Lung (tissue), 11 donors: ENCODE measurements at regions not wholly inside any gene's neighbourhood (a gene's known extent, or its start where the extent isn't known, plus 50 kb on each side); places are given as distances from the start of the nearest gene placed in this dataset.

ENCODE experiments used
- ATAC-seq: fragments of 200-7000 bp; cut with Tn5 transposase; one replicate; pipeline ENCODE4 v1.9.1; 2020; ENCODE audit warnings: moderate number of reproducible peaks; ENCODE audit not compliant: insufficient read depth, low FRiP score
- DNase-seq, 3 donors: peaks; one replicate each; pipeline ENCODE4 v3.0.0-alpha.2; 2013 to 2017
- H3K27ac ChIP-seq, 2 donors: one replicate each; pipeline ENCODE4 v1.5.1; 2013; ENCODE audit warnings: mild to moderate bottlenecking in 2 of 2, moderate library complexity in 2 of 2, control low read depth in 1 of 2, inconsistent platforms in 1 of 2, low read depth in 1 of 2, low read length in 1 of 2
- H3K27me3 ChIP-seq, 3 donors: one replicate each; pipeline ENCODE4 v1.5.1; 2013; ENCODE audit warnings: low read length in 2 of 3; ENCODE audit not compliant: control insufficient read depth in 3 of 3, insufficient read depth in 3 of 3
- H3K36me3 ChIP-seq, 4 donors: one replicate each; pipeline ENCODE4 v1.5.1; 2013; ENCODE audit warnings: low read length in 4 of 4, mild to moderate bottlenecking in 1 of 4, moderate library complexity in 1 of 4; ENCODE audit not compliant: control insufficient read depth in 4 of 4, insufficient read depth in 4 of 4
- H3K4me1 ChIP-seq, 5 donors: one replicate each; pipeline ENCODE4 v1.5.1; 2013; ENCODE audit warnings: low read length in 5 of 5, mild to moderate bottlenecking in 2 of 5, moderate library complexity in 1 of 5; ENCODE audit not compliant: control insufficient read depth in 5 of 5, insufficient read depth in 5 of 5
- H3K4me3 ChIP-seq: one replicate; pipeline ENCODE4 v1.5.1; 2013; ENCODE audit warnings: mild to moderate bottlenecking, control low read depth, moderate library complexity
- H3K9ac ChIP-seq, 2 donors: one replicate each; pipeline ENCODE4 v1.5.1; 2013; ENCODE audit warnings: low read length in 2 of 2, control low read depth in 1 of 2; ENCODE audit not compliant: insufficient read depth in 1 of 2
- H3K9me3 ChIP-seq, 4 donors: one replicate each; pipeline ENCODE4 v1.5.1; 2013; ENCODE audit warnings: low read length in 3 of 4, mild to moderate bottlenecking in 1 of 4, moderate library complexity in 1 of 4; ENCODE audit not compliant: control insufficient read depth in 4 of 4, insufficient read depth in 3 of 4
- CTCF ChIP-seq: IDR thresholded peaks from 2 replicates; pipeline ENCODE4 v1.5.1; 2012; ENCODE audit warnings: mild to moderate bottlenecking; ENCODE audit errors: control extremely low read depth, extremely low read depth
- WGBS, 2 donors: extraction: QIAGEN DNeasy Blood & Tissue Kit; methylation state at CpG; one replicate each; pipeline ENCODE4 v1.1.7; 2013; 5-methylcytosine and 5-hydroxymethylcytosine counted together
- donor health status: control.
- donor health status: control.
- donor health status: Bipolar disorder and iron deficiency.
- donor health status: healthy.
- donor health status: DM: yes; HTN: yes; CAD: no.

GRCh38 chr4:156391325-156391653 lies 437.6 kb upstream of the CTSO start:
- 82 to 83% methylated on average over 2 of the region's 2 CpGs for WGBS, 2 donors
- no peak for DNase-seq
- Histone ChIP-seq H3K4me3 (no peak overlapping the region), H3K4me1 (peaks cover 0 to 8% (median 0%) of the 10 kb centered on the region in 5 donors), H3K9ac (peak overlapping the region in 1 of 2 donors; percentile 3), H3K27ac (no peak overlapping the region), H3K27me3 (no peaks in the 10 kb centered on the region), H3K36me3 (no peaks in the 10 kb centered on the region), H3K9me3 (no peaks in the 10 kb centered on the region)
- TF ChIP-seq CTCF, result no peak
- no peak for ATAC-seq

GRCh38 chr4:156390599-156391324 lies 437.1 kb upstream of the CTSO start:
- Histone ChIP-seq H3K9me3 (no peaks in the 10 kb centered on the region), H3K4me1 (peaks cover 0 to 8% (median 0%) of the 10 kb centered on the region in 5 donors), H3K27ac (no peak overlapping the region), H3K4me3 (no peak overlapping the region), H3K36me3 (no peaks in the 10 kb centered on the region), H3K9ac (peak overlapping the region in 1 of 2 donors; percentile 3), H3K27me3 (no peaks in the 10 kb centered on the region)
- ATAC-seq (no peak), DNase-seq (no peak)
- WGBS, 2 donors, result 79 to 85% methylated on average over 4 of the region's 4 CpGs
- no peak for TF ChIP-seq CTCF

GRCh38 chr4:156388826-156389225 lies 435.2 kb upstream of the CTSO start:
- no peak for ATAC-seq
- Histone ChIP-seq H3K27ac (no peak overlapping the region), H3K27me3 (no peaks in the 10 kb centered on the region), H3K36me3 (no peaks in the 10 kb centered on the region), H3K4me1 (peaks cover 0 to 8% (median 0%) of the 10 kb centered on the region in 5 donors), H3K4me3 (no peak overlapping the region), H3K9me3 (no peaks in the 10 kb centered on the region), H3K9ac (no peak overlapping the region)
- no peak for TF ChIP-seq CTCF
- no peak for DNase-seq
- WGBS, 2 donors, result 66 to 76% methylated on average over 3 of the region's 3 CpGs
